Stimulated activated CD8-positive, alpha-beta memory T cell treated with anti-CD3 and anti-CD28 coated beads, Interleukin-12 subunit alpha, Interleukin-12 subunit beta, amount 100 ng/mL, for 24 hours (primary cell): ENCODE measurements at regions not wholly inside any gene's neighbourhood (a gene's known extent, or its start where the extent isn't known, plus 50 kb on each side); places are given as distances from the start of the nearest gene placed in this dataset.

Experiments
- DNase-seq: peaks from one replicate; pipeline ENCODE4 v3.0.0-alpha.2; 2020; ENCODE audit errors: extremely low read depth

DNA sequence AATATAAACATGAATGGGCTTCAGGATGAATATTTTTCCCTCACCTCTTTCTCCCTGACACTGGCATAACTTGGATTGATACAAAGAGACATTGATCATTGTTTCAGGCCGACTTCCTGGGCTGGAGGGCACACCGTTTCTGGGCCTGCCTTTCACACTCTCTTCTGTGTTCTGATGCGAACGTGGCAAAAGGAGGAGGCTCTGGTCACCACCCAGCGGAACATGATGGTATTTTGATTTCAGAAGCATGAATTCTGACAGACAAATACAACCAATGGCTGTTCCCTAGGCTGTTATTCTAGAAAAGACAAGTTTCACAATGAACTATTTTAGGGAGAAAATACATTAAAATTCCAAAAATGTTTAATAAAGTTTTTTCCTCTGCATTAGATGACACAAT is 534.5 kb upstream of the MKI67 start:
- no peak for DNase-seq

GRCh38 chr10:128661404-128662197 is 535.4 kb upstream of the MKI67 start:
- DNase-seq, result no peak

GRCh38 chr10:128662520-128662919 is 536.3 kb upstream of the MKI67 start:
- DNase-seq, result no peak

DNA sequence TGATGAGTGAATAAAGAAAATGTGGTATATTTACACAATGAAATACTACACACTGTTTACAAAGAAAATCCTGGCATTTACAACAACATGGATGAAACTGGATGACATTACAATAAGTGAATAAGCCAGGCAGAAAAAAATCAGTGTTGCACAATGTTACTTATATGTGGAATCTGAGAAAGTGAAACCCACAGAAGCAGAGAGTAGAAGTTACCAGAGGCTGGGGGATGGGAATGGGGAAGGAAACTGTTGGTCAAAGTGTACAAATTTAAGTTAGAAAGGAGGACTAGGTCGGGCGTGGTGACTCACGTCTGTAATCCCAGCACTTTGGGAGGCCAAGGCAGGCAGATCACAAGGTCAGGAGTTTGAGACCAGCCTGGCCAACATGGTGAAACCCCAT is 538.5 kb upstream of the MKI67 start:
- DNase-seq, result no peak

- no peak for DNase-seq
Measured at GRCh38 chr10:128675405-128675804, 549.2 kb upstream of the MKI67 start.

DNA sequence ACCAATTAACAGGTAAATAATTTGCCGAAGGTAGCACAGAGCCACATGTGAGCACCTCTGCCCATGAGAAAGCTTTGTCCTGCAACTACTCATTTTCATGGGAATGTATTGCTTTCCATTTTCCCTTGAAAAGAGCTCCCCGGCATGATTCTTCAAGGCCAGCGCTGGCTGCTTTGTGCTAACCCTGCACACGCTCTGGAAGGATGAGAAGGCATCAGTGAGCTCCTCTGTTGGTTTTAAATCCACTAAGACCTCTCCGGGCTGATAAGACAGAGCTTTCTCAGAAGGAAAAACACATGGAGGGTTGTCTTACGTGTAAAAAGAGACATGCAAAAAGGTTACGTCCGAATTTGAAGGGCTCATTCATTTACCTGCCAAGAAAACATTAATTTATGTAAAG is 553.9 kb upstream of the MKI67 start:
- no peak for DNase-seq

GRCh38 chr10:128684215-128684614 is 558.0 kb upstream of the MKI67 start:
- no peak for DNase-seq

DNA sequence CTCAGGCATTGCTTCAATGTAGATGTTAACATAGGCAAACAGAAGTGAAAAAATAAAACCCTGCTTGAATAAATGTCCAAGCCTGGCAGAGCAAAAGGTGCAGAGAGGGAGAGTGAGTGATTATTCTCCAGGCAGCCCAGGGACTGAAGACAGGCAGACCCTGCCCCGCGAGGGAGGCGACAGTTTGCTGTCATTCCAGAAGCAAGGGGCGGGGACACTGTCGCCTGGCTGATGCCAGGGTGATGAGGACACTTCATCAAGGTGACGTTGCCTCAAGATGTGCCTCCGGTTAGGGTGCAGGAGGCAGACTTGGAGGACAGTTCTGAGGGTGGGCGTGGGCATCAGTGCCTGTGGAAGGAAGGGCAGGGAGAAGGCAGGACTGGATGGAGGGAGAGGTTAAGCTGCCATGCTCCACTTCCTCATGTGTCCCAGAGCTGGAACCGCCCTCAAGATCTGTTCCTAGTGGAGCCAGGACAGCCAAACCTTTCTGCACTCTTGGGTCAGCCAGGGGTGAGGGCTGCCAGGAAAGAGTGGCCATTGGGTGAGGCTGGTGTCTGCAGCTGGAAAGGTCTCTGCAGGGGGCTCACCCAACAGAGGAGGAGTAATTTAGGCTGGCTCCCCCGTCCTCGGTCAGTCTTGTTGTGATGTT is 560.5 kb upstream of the MKI67 start:
- no peak for DNase-seq

DNA sequence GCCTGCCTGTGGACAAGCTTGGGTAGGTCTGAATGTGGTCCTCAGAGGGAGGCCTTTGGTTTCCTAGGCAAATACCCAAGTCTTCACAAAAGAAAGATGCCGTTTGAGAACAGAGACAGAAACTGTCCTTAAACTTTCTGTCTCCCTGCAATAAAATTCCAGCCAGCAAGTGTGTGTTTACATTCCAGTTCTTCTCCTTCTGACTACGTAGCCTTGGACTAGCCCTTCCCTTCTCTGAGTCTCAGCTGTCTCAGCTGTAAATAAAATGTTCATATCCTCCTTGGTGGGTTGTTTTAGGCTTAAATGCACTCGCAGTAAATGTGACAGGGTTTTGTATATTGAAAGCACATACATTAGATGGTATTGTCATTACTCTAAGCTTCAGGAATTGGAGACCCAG is 561.2 kb upstream of the MKI67 start:
- no peak for DNase-seq

GRCh38 chr10:128687927-128688549 is 561.8 kb upstream of the MKI67 start:
- no peak for DNase-seq

DNA sequence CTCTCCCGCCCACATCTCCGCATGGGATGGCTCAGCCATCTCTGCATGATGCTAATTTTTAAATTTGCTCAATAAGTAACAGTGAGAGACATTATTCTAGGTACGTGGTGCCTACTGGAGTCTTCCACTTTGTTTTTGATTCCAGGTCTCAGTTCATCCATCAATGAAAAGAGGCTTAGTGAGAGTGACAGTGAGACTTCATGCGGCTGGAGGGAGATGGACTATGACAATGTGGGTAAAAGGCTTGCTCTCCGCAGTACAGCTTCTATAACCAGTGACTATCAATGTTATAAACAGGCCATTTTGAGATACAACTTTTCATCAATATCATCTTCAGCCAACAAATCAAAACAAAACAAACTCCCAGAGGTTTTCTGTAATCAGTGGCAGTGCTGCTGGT is 563.4 kb upstream of the MKI67 start:
- DNase-seq, result no peak

DNA sequence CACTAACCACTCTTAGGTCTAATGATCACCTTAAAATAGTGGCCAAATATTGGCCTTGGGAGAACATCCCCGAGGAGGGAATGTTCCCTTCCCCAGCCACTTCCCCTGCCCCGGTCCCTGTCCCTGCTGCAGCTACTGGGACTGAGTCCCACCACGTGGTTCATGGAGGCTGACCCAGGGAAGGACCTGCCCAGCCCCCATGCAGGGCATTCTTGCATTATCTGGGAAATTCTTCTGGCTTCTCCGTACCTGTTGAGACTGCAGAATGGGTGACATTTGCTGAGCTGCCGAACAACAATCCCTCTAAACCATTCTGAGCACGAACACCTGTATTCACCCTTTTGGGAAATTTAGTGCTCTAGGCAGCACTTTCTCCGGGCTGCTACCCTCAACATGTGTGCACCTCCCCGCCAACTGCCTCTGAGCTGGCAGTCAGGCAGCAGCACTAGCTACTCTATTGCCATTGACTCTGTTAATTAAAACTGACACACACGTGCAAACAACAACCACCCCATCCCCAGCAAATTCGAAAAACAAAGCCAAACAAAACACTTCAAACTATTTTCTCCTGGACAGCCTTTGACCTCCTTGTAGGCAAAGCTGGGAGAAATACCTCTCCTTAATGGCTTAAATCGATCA is 567.4 kb upstream of the MKI67 start:
- no peak for DNase-seq

DNA sequence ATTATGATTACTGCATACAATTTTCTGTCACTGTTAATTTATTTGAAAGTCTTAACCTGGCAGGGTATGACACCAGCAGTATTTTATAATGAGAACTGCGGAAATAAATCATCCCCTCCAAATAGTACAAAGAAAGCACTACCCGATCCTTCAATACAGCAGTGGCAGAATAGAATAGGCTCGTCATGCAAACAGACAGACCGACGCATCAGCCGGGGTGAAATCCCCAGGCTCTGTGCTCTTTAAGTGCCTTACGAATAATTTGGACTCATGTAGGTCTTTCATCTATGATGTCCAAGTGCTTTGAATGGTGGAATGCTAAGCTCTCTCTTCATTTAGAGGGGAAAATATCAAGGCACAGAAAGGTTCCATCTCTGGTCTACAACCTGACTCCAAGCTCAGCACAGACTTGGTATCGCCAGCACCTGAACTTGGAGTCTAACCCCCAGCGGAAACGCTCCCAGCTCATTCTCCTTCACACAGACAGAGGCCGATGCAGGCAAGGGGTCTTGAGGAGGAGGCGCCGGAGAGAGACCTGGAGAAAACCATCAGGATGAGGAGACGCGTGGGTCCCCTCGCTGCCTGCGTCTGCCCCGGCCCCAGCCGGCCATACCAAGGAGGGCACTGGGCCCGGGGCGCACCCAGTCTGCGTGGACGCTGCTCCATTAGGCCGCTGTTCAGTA is 568.1 kb upstream of the MKI67 start:
- DNase-seq, result no peak

DNA sequence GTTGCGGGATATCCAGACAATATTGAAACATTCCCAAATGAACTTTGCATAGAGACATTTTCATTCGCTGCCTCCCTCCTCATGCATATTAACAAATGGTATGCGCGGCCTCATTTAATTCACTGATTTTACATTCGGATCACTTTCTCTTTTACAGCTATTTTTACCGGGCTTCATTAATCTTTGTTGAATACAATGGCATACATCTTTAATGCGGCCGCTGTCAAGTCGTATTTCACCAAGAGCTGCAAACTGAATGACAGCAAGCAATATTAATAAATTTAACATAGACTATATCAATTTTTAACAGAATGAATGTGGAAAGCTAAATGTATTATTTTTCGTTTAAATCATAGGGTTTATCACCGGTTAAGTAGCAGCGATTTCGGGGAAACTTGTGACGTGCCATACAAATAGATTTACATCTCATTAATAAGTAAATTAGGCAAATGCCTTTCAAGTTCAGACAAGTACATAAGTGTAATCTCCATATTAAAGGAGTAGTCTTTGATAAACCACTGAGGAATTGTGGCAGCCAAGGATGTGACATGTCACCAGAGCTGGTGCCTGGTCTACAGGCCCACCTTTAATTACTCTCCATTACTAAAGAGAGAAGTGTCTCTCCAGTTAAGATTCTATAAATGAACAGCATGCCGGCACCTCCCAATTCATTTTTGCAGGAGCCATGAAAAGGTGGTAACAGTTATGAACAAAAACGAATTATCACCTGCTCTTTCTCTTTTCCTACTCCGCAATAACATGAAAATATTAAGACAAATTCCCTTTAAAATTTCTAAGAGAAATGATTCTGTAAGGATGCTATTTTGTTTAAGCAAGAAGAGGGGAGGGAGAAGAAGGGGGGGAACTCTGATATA is 568.9 kb upstream of the MKI67 start:
- no peak for DNase-seq

DNA sequence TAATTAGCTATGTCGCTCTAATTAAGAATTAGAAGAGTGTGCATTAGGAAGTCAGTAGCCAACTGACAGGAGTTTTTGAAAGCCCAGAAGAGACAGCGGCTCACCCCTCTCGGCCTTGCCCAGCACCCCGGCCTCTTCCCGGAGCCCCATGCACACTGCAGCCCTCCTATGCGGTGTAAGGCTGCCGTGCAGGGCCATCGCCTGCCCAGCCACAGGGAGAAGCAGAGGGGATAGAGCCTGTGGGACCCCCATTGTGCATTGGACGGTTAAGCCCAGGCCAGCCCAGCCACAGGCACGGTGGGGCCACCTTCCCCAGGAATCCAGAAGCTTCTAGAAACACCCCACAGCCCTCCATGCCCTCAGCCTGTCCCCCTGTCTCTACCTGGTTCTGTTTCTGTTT is 569.7 kb upstream of the MKI67 start:
- DNase-seq, result no peak

DNA sequence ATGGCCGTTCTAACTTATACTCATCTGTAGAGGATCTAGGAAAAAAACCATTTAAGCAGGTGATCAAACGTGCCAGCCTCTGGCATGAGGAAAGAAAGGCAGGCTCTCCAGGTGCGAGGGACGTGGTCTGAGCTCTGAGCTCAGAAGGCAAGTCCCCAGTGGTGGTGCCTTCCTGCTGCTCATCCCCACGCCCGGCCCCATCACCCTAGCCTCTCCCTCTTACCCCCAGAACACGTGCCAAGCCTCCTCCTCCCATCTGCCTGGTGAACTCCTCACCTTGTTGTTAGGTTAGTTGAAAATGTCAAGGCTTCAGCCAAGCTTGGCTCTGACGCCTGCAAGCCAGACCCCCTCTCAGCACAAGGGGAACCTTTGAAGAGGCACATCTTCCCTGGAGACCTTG is 571.2 kb upstream of the MKI67 start:
- no peak for DNase-seq

DNA sequence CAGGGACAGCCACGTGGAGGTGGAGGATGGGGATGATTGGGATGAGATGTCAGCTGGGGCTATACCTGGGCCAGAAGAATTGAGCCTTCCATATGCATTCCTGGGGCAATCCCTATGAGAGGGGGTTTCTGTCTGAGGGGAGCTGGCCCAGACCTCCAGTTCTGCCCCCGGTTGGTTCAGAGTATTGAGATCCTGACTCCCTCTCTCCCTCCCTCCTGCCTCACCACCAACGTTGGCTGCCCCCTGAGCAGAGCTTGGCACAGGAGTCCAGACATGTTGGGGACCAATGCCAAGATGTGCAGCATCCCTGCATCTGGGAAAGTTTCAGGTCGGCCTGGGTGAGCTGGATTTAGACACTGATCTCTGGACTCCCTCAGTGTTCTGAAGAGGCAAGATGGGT is 575.2 kb upstream of the MKI67 start:
- DNase-seq, result no peak

GRCh38 chr10:128701837-128702236 is 575.6 kb upstream of the MKI67 start:
- DNase-seq, result no peak

DNA sequence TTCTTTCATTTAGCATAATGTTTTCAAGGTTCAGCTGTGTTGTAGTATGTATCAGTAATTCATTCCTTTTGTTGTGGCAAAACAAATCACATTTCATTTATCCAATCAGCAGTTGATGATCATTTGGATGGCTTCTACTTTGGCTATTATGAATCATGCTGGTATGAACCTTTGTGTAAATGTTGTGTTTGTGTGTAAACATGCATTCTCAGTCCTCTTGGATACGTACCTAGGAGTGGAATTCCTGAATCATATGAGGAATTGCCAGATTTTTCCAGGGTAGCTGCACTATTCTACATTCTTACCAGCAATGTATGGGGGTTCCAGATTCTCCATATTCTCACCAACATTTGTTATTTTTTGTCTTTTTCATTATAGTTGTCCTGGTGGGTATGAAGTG is 578.5 kb upstream of the MKI67 start:
- DNase-seq, result no peak

DNA sequence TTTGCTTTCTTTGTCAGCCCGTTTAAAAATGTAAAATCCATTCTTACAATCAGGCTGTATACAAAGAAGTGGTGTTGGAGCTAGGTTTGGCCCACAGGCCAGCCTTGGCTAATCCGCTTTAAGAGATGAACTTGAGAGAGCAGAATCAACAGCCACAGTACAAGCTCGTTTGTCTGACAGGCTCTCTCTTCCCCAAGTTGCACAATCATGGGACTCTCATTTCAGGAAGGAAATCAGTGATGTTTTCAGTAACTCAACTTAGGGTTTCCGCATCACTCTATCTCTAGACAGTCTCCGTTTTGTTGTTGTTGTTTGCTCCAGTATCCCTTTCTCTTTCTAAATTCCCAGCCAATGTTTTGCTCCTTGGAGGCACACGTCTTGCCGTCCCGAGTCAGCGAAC is 582.0 kb upstream of the MKI67 start:
- no peak for DNase-seq

- no peak for DNase-seq
Measured at GRCh38 chr10:128709686-128710085, 583.5 kb upstream of the MKI67 start.
